22Rv1 (cell line): ENCODE measurements at regions not wholly inside any gene's neighbourhood (a gene's known extent, or its start where the extent isn't known, plus 50 kb on each side); places are given as distances from the start of the nearest gene placed in this dataset.

Source experiments
- ZFX ChIP-seq: fragments of 450-650 bp; IDR thresholded peaks from 2 replicates; pipeline ENCODE4 v1.6.1; 2017; ENCODE audit warnings: antibody characterized with exemption, borderline replicate concordance
- TF ChIP-seq, protein P1 (sequence below): fragments of 450-650 bp; IDR thresholded peaks from 2 replicates; pipeline ENCODE4 v1.5.1; 2017; ENCODE audit warnings: mild to moderate bottlenecking

DNA sequence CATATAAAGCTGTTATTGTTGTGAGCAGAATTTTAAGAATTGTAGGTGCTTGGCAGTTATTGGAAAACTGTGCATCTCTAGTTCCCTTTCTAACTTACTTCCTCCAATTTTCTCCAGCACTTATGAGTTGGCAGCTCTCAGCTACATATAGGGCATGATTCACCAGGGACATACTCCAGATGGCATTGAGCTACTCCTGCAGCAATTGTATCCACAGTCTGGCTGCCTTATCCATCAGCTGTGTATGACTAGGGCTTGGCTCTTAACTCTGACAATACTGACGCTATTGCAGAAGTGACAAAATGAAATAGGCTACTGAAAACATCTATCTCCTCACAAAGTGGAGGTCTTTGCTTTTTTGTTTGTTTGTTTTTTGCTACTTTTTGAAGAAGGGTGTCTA, 276.7 kb downstream of the POU4F1 start:
- TF ChIP-seq, protein P1, sequence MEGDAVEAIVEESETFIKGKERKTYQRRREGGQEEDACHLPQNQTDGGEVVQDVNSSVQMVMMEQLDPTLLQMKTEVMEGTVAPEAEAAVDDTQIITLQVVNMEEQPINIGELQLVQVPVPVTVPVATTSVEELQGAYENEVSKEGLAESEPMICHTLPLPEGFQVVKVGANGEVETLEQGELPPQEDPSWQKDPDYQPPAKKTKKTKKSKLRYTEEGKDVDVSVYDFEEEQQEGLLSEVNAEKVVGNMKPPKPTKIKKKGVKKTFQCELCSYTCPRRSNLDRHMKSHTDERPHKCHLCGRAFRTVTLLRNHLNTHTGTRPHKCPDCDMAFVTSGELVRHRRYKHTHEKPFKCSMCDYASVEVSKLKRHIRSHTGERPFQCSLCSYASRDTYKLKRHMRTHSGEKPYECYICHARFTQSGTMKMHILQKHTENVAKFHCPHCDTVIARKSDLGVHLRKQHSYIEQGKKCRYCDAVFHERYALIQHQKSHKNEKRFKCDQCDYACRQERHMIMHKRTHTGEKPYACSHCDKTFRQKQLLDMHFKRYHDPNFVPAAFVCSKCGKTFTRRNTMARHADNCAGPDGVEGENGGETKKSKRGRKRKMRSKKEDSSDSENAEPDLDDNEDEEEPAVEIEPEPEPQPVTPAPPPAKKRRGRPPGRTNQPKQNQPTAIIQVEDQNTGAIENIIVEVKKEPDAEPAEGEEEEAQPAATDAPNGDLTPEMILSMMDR = no peak
- no peak for TF ChIP-seq ZFX
